CD4-positive, alpha-beta T cell (primary cell): ENCODE measurements at regions not wholly inside any gene's neighbourhood (a gene's known extent, or its start where the extent isn't known, plus 50 kb on each side); places are given as distances from the start of the nearest gene placed in this dataset.
"Not testable (repeated sequence)": the region's sequence is repeated elsewhere in the genome, so short reads cannot be mapped to it uniquely, and the experiment has no call there.

ENCODE experiments used
- ATAC-seq: fragments of 200-7000 bp; cut with Tn5 transposase; one replicate; pipeline ENCODE4 v1.10.0; 2022; ENCODE audit warnings: mild to moderate bottlenecking; ENCODE audit not compliant: poor library complexity
- CTCF ChIA-PET: fragments of 350-600 bp; sonication (Branson Sonifier 250); formaldehyde crosslinking; loops from one replicate; lab custom pipeline; 2021; ENCODE audit warnings: antibody characterized with exemption, inconsistent platforms; lab: Charles Lee
- POLR2A ChIA-PET: fragments of 350-600 bp; sonication (Branson Sonifier 250); formaldehyde crosslinking; loops from one replicate; lab custom pipeline; 2021; ENCODE audit warnings: antibody characterized with exemption, inconsistent platforms; lab: Charles Lee
- DNase-seq, 14 experiments: peaks; one replicate each; pipeline ENCODE4 v3.0.0-alpha.2; 2013 to 2020; ENCODE audit warnings: mixed read lengths in 2 of 14
- H3K27ac ChIP-seq, 2 donors: one replicate each; pipeline versions ENCODE4 v1.5.1 to v1.7.0; 2013; ENCODE audit warnings: low read length in 2 of 2, low read depth in 1 of 2, mild to moderate bottlenecking in 1 of 2
- H3K27me3 ChIP-seq, 2 experiments: 1 replicate in 1 of 2; 2 replicates in 1 of 2; pipeline versions ENCODE4 v1.6.1 to v1.7.0; 2013; ENCODE audit warnings: low read length in 2 of 2, control low read depth in 1 of 2, mild to moderate bottlenecking in 1 of 2, moderate library complexity in 1 of 2; ENCODE audit not compliant: insufficient read depth in 2 of 2, control insufficient read depth in 1 of 2
- H3K36me3 ChIP-seq: one replicate; pipeline ENCODE4 v1.6.1; 2013; ENCODE audit warnings: low read length, control low read depth; ENCODE audit not compliant: insufficient read depth
- H3K4me1 ChIP-seq: one replicate; pipeline ENCODE4 v1.6.1; 2013; ENCODE audit warnings: low read length, control low read depth; ENCODE audit not compliant: insufficient read depth
- H3K4me3 ChIP-seq: one replicate; pipeline ENCODE4 v1.5.1; 2013; ENCODE audit warnings: mild to moderate bottlenecking, low read length, moderate library complexity
- H3K9me3 ChIP-seq, 2 experiments: 1 replicate in 1 of 2; 2 replicates in 1 of 2; pipeline versions ENCODE4 v1.6.1 to v1.7.0; 2013; ENCODE audit warnings: low read length in 2 of 2, mild to moderate bottlenecking in 2 of 2, control low read depth in 1 of 2, moderate library complexity in 1 of 2; ENCODE audit not compliant: control insufficient read depth in 1 of 2, insufficient read depth in 1 of 2
- H3K27ac Mint-ChIP-seq: one replicate; pipeline ENCODE4 v1.8.0; 2020; ENCODE audit warnings: mixed read lengths
- H3K27me3 Mint-ChIP-seq: one replicate; pipeline ENCODE4 v1.8.0; 2021; ENCODE audit warnings: mixed read lengths
- H3K36me3 Mint-ChIP-seq: one replicate; pipeline ENCODE4 v1.8.0; 2021; ENCODE audit warnings: low read depth, mixed read lengths
- H3K4me1 Mint-ChIP-seq: one replicate; pipeline ENCODE4 v1.8.0; 2021; ENCODE audit warnings: low read depth, mixed read lengths
- H3K4me3 Mint-ChIP-seq: one replicate; pipeline ENCODE4 v1.8.0; 2020; ENCODE audit warnings: mild to moderate bottlenecking, mixed read lengths
- H3K9me3 Mint-ChIP-seq: one replicate; pipeline ENCODE4 v1.8.0; 2020; ENCODE audit warnings: mixed read lengths
- intact Hi-C, 2 experiments: fragments of 100-400 bp; cut with DNase I in 1 of 2; cut with micrococcal nuclease in 1 of 2; formaldehyde crosslinking; loops; one replicate each; pipeline versions ENCODE4 v1.15.1 to v1.9.0; 2023 to 2025; cut with DNase I, micrococcal nuclease

- H3K27me3 ChIP-seq, POLR2A ChIA-PET, H3K4me3 Mint-ChIP-seq, H3K9me3 ChIP-seq, H3K4me1 ChIP-seq, ATAC-seq, H3K36me3 Mint-ChIP-seq, H3K27me3 Mint-ChIP-seq, intact Hi-C loops, H3K4me1 Mint-ChIP-seq, H3K27ac Mint-ChIP-seq, H3K27ac ChIP-seq, H3K9me3 Mint-ChIP-seq, CTCF ChIA-PET, DNase-seq, H3K4me3 ChIP-seq, H3K36me3 ChIP-seq: not testable (repeated sequence)
Observed at GRCh38 chr22:15781652-15782051, 91.8 kb downstream of the POTEH start.

GRCh38 chr22:15782933-15783332 lies 93.1 kb downstream of the POTEH start:
- H3K36me3 Mint-ChIP-seq, intact Hi-C loops, H3K27ac Mint-ChIP-seq, DNase-seq, H3K36me3 ChIP-seq, ATAC-seq, H3K27me3 ChIP-seq, CTCF ChIA-PET, H3K4me1 Mint-ChIP-seq, H3K4me3 Mint-ChIP-seq, H3K4me1 ChIP-seq, H3K27me3 Mint-ChIP-seq, POLR2A ChIA-PET, H3K27ac ChIP-seq, H3K4me3 ChIP-seq, H3K9me3 Mint-ChIP-seq, H3K9me3 ChIP-seq: not testable (repeated sequence)

GRCh38 chr22:15784383-15785085 lies 94.7 kb downstream of the POTEH start:
- H3K27me3 ChIP-seq, intact Hi-C loops, H3K36me3 Mint-ChIP-seq, H3K27ac Mint-ChIP-seq, H3K9me3 ChIP-seq, DNase-seq, H3K4me3 Mint-ChIP-seq, H3K9me3 Mint-ChIP-seq, POLR2A ChIA-PET, H3K4me1 Mint-ChIP-seq, H3K4me3 ChIP-seq, CTCF ChIA-PET, H3K27me3 Mint-ChIP-seq, ATAC-seq, H3K4me1 ChIP-seq, H3K36me3 ChIP-seq, H3K27ac ChIP-seq: not testable (repeated sequence)

- H3K4me3 ChIP-seq, H3K4me3 Mint-ChIP-seq, H3K36me3 Mint-ChIP-seq, H3K9me3 ChIP-seq, DNase-seq, H3K4me1 Mint-ChIP-seq, H3K36me3 ChIP-seq, H3K27me3 ChIP-seq, ATAC-seq, H3K27ac Mint-ChIP-seq, H3K4me1 ChIP-seq, H3K27ac ChIP-seq, CTCF ChIA-PET, H3K27me3 Mint-ChIP-seq, POLR2A ChIA-PET, H3K9me3 Mint-ChIP-seq, intact Hi-C loops: not testable (repeated sequence)
Observed at GRCh38 chr22:15786942-15787733, 97.3 kb downstream of the POTEH start.

GRCh38 chr22:15791557-15791956 lies 101.7 kb downstream of the POTEH start:
- H3K4me1 Mint-ChIP-seq, H3K9me3 Mint-ChIP-seq, H3K27me3 ChIP-seq, POLR2A ChIA-PET, intact Hi-C loops, ATAC-seq, H3K27ac Mint-ChIP-seq, H3K27me3 Mint-ChIP-seq, H3K9me3 ChIP-seq, H3K4me3 ChIP-seq, H3K4me1 ChIP-seq, DNase-seq, H3K36me3 Mint-ChIP-seq, H3K36me3 ChIP-seq, H3K4me3 Mint-ChIP-seq, CTCF ChIA-PET, H3K27ac ChIP-seq: not testable (repeated sequence)

- H3K4me3 ChIP-seq, H3K27ac Mint-ChIP-seq, H3K36me3 ChIP-seq, H3K36me3 Mint-ChIP-seq, H3K9me3 ChIP-seq, H3K4me3 Mint-ChIP-seq, DNase-seq, POLR2A ChIA-PET, H3K4me1 Mint-ChIP-seq, H3K27ac ChIP-seq, CTCF ChIA-PET, H3K4me1 ChIP-seq, intact Hi-C loops, H3K27me3 Mint-ChIP-seq, ATAC-seq, H3K9me3 Mint-ChIP-seq, H3K27me3 ChIP-seq: not testable (repeated sequence)
Observed at GRCh38 chr22:15799935-15800334, 110.1 kb downstream of the POTEH start.

- H3K27ac Mint-ChIP-seq, H3K4me3 Mint-ChIP-seq, ATAC-seq, intact Hi-C loops, H3K4me1 ChIP-seq, CTCF ChIA-PET, DNase-seq, H3K9me3 ChIP-seq, H3K27me3 ChIP-seq, H3K9me3 Mint-ChIP-seq, H3K27ac ChIP-seq, H3K27me3 Mint-ChIP-seq, H3K4me1 Mint-ChIP-seq, POLR2A ChIA-PET, H3K36me3 ChIP-seq, H3K36me3 Mint-ChIP-seq, H3K4me3 ChIP-seq: not testable (repeated sequence)
Observed at GRCh38 chr22:15811141-15811540, 121.3 kb downstream of the POTEH start.
